ENCODE measurements at regions not wholly inside any gene's neighbourhood (a gene's known extent, or its start where the extent isn't known, plus 50 kb on each side); places are given as distances from the start of the nearest gene placed in this dataset.

DNA sequence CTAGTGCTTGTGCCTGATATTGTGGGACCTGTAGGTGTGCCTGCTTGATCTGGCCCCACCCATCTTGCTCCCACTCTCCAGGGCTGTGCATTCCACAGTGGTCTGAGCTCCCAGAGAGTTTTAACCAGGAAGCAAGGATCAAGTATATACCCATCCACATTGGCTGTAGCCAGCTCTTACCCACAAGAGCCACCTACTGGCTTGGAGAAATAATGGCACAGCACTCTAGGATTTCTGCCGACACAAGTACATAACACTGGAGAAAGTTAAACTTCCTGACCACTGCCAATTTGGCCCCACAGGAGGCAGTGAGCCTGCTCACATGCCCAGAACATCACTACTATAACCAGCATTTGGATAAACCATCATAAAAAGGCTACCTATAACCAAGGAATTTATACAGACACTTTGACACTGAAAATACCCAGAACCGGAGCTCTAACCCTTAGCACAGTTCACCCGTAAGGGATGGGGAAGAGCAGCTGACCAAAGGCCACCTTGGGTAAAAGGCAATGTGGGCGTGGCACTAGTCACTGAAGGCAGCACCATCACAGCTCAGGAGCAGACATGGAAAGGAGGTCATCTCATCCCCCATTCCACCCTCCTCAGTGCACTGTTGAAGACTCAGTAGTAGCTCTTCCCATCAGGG lies 440.4 kb downstream of the BTBD3 start:
- TF ChIP-seq, protein P1, sequence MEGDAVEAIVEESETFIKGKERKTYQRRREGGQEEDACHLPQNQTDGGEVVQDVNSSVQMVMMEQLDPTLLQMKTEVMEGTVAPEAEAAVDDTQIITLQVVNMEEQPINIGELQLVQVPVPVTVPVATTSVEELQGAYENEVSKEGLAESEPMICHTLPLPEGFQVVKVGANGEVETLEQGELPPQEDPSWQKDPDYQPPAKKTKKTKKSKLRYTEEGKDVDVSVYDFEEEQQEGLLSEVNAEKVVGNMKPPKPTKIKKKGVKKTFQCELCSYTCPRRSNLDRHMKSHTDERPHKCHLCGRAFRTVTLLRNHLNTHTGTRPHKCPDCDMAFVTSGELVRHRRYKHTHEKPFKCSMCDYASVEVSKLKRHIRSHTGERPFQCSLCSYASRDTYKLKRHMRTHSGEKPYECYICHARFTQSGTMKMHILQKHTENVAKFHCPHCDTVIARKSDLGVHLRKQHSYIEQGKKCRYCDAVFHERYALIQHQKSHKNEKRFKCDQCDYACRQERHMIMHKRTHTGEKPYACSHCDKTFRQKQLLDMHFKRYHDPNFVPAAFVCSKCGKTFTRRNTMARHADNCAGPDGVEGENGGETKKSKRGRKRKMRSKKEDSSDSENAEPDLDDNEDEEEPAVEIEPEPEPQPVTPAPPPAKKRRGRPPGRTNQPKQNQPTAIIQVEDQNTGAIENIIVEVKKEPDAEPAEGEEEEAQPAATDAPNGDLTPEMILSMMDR (tag by site-specific recombination; IDR thresholded peaks at IDR 0.05): no peak
- TF ChIP-seq ZNF660 (tag by site-specific recombination; IDR thresholded peaks at IDR 0.05): no peak
- TF ChIP-seq ATF2 (tag by site-specific recombination; IDR thresholded peaks at IDR 0.05; ENCODE audit: low read depth): no peak
- no peak for TF ChIP-seq MZF1 (tag by site-specific recombination; IDR thresholded peaks at IDR 0.05; ENCODE audit: borderline replicate concordance)
